Neural progenitor cell (in vitro differentiated cells): ENCODE measurements at regions not wholly inside any gene's neighbourhood (a gene's known extent, or its start where the extent isn't known, plus 50 kb on each side); places are given as distances from the start of the nearest gene placed in this dataset.
A peak's percentile ranks its signal among the peaks of the same experiment; 100 is the strongest.

Experiments
- DNase-seq: peaks from one replicate; pipeline ENCODE4 v3.0.0-alpha.2; 2016; ENCODE audit warnings: low spot score
- H2AFZ ChIP-seq: fragments of 200-600 bp; sonication (generic); replicated peaks from 2 replicates; pipeline ENCODE4 v1.6.1; 2016; ENCODE audit warnings: antibody characterized with exemption
- H3F3A ChIP-seq: fragments of 200-600 bp; sonication (generic); 2 replicates; pipeline ENCODE4 v1.6.1; 2016; ENCODE audit warnings: antibody characterized with exemption, low read depth
- H3K27ac ChIP-seq: fragments of 200-600 bp; sonication (generic); 2 replicates; pipeline ENCODE4 v1.5.1; 2016; ENCODE audit warnings: mild to moderate bottlenecking
- H3K27me3 ChIP-seq: fragments of 200-600 bp; sonication (generic); 2 replicates; pipeline ENCODE4 v1.6.1; 2016; ENCODE audit warnings: mild to moderate bottlenecking, moderate library complexity
- H3K36me3 ChIP-seq: fragments of 200-600 bp; sonication (generic); 2 replicates; pipeline ENCODE4 v1.5.1; 2016
- H3K4me1 ChIP-seq: fragments of 200-600 bp; sonication (generic); 2 replicates; pipeline ENCODE4 v1.6.1; 2016; ENCODE audit warnings: mixed run types
- H3K4me2 ChIP-seq: fragments of 200-600 bp; sonication (generic); 2 replicates; pipeline ENCODE4 v1.6.1; 2016
- H3K4me3 ChIP-seq: fragments of 200-600 bp; sonication (generic); 2 replicates; pipeline ENCODE4 v1.5.1; 2016
- H3K79me2 ChIP-seq: fragments of 200-600 bp; sonication (generic); 2 replicates; pipeline ENCODE4 v1.6.1; 2016; ENCODE audit warnings: low read depth
- H3K9ac ChIP-seq: fragments of 200-600 bp; sonication (generic); 2 replicates; pipeline ENCODE4 v1.6.1; 2016
- H3K9me3 ChIP-seq: fragments of 200-600 bp; sonication (generic); 2 replicates; pipeline ENCODE4 v1.5.1; 2016; ENCODE audit warnings: low read depth
- H4K20me1 ChIP-seq: fragments of 200-600 bp; sonication (generic); 2 replicates; pipeline ENCODE4 v1.6.1; 2016; ENCODE audit warnings: low read depth
- H3K27ac Mint-ChIP-seq: 3 replicates; pipeline ENCODE4 v1.8.0; 2021; ENCODE audit warnings: mixed read lengths
- H3K27me3 Mint-ChIP-seq: 2 replicates; pipeline ENCODE4 v1.8.0; 2022; ENCODE audit warnings: low read depth, mild to moderate bottlenecking, inconsistent platforms, moderate library complexity, mixed read lengths; ENCODE audit not compliant: insufficient read depth
- H3K36me3 Mint-ChIP-seq: 3 replicates; pipeline ENCODE4 v1.8.0; 2021; ENCODE audit warnings: mixed read lengths
- H3K4me1 Mint-ChIP-seq: 3 replicates; pipeline ENCODE4 v1.8.0; 2021; ENCODE audit warnings: mixed read lengths
- H3K4me3 Mint-ChIP-seq: 3 replicates; pipeline ENCODE4 v1.8.0; 2021; ENCODE audit warnings: mild to moderate bottlenecking, moderate library complexity, mixed read lengths
- H3K9me3 Mint-ChIP-seq: 3 replicates; pipeline ENCODE4 v1.8.0; 2020; ENCODE audit warnings: mixed read lengths
- CTCF ChIP-seq: fragments of 200-600 bp; sonication (generic); IDR thresholded peaks from 2 replicates; pipeline ENCODE4 v1.5.1; 2017; ENCODE audit warnings: antibody characterized with exemption, mild to moderate bottlenecking
- EZH2 ChIP-seq: fragments of 200-600 bp; sonication (generic); IDR thresholded peaks from 2 replicates; pipeline ENCODE4 v1.6.1; 2017; ENCODE audit warnings: antibody characterized with exemption, mild to moderate bottlenecking, moderate library complexity
- EZH2phosphoT487 ChIP-seq: fragments of 200-600 bp; sonication (generic); IDR thresholded peaks from 2 replicates; pipeline ENCODE4 v1.6.1; 2017; ENCODE audit warnings: antibody characterized with exemption

DNA sequence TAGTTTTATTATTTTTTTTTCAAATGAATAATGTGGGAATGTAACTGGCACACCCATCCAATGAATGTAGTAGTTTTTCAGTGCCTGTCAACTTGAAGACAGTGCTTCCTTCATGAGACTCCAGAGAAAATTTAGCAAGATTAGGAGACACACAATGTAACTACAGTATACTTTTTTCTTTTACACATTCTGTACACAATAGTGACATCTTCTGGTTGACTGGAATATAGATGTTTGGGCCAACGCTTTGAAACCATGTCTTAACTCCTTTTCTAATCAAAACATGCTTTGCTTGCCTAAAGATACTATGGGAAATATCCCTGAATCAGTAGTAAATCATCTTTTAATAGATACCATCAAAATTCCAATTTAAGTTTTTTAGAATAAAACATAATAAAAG is 229.5 kb upstream of the ZC3H15 start:
- H3K4me3 Mint-ChIP-seq, result no peak overlapping the region
- H3K27ac ChIP-seq, result no peak overlapping the region
- no peak overlapping the region for H3K9ac ChIP-seq
- H3K4me2 ChIP-seq, result no peak overlapping the region
- H3K36me3 Mint-ChIP-seq, result no peaks in the 10 kb centered on the region
- H3K4me1 ChIP-seq, result no peaks in the 10 kb centered on the region
- no peak overlapping the region for H3K27ac Mint-ChIP-seq
- peaks cover 3% of the 10 kb centered on the region for H3K4me1 Mint-ChIP-seq
- no peaks in the 10 kb centered on the region for H3K27me3 Mint-ChIP-seq
- H3K9me3 ChIP-seq, result no peaks in the 10 kb centered on the region
- no peaks in the 10 kb centered on the region for H3K27me3 ChIP-seq
- no peaks in the 10 kb centered on the region for H3F3A ChIP-seq
- H2AFZ ChIP-seq, result no peak overlapping the region
- no peaks in the 10 kb centered on the region for H3K36me3 ChIP-seq
- peak; percentile 66 for TF ChIP-seq CTCF
- no peak for TF ChIP-seq EZH2phosphoT487
- H3K4me3 ChIP-seq, result no peak overlapping the region
- DNase-seq, result peak; percentile 42
- H4K20me1 ChIP-seq, result no peaks in the 10 kb centered on the region
- no peaks in the 10 kb centered on the region for H3K79me2 ChIP-seq
- peaks cover 2% of the 10 kb centered on the region for H3K9me3 Mint-ChIP-seq

- Histone ChIP-seq H3K36me3 (no peaks in the 10 kb centered on the region), H3K4me1 (peaks cover 4% of the 10 kb centered on the region)
Observed at GRCh38 chr2:186263673-186264250, 222.3 kb upstream of the ZC3H15 start.

DNA sequence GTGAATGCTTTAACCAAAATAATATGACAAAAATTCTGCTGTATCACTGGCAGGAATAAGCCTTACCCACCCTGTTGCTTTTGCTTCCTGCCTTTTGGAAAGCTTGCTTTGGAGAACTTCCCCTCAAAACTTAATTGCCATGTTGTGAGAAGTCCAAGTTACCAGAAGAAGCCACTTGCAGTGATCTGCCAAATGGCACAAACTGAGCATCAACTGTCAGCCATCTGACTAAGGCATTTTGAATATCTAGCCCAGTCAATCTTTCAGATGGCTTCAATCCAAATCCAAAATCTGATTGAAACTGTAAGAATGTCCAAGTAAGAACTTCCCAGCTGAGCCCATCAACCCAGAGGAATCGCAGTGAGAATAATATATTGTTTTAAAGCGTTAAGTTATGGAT is 216.5 kb upstream of the ZC3H15 start:
- Histone ChIP-seq H3K4me1 (peaks cover 2% of the 10 kb centered on the region), H2AFZ (no peak overlapping the region), H3K4me2 (no peak overlapping the region), H3K27me3 (no peaks in the 10 kb centered on the region), H3K9me3 (no peaks in the 10 kb centered on the region), H3K4me3 (no peak overlapping the region), H3K9ac (no peak overlapping the region), H3K79me2 (no peaks in the 10 kb centered on the region), H3K36me3 (no peaks in the 10 kb centered on the region), H3K27ac (no peak overlapping the region), H3F3A (no peaks in the 10 kb centered on the region), H4K20me1 (no peaks in the 10 kb centered on the region)
- H3K27me3 Mint-ChIP-seq, result no peaks in the 10 kb centered on the region
- DNase-seq, result no peak
- H3K36me3 Mint-ChIP-seq, result no peaks in the 10 kb centered on the region
- no peak for TF ChIP-seq CTCF
- TF ChIP-seq EZH2, result no peak
- TF ChIP-seq EZH2phosphoT487, result no peak
- no peak overlapping the region for H3K27ac Mint-ChIP-seq
- H3K4me1 Mint-ChIP-seq, result no peaks in the 10 kb centered on the region
- peaks cover 13% of the 10 kb centered on the region for H3K9me3 Mint-ChIP-seq
- no peak overlapping the region for H3K4me3 Mint-ChIP-seq

More at GRCh38 chr2:186263673-186264250, 222.3 kb upstream of the ZC3H15 start:
- no peaks in the 10 kb centered on the region for H3K4me1 Mint-ChIP-seq
- no peak overlapping the region for H3K4me3 ChIP-seq
- H3K27ac Mint-ChIP-seq, result no peak overlapping the region
- no peaks in the 10 kb centered on the region for H3K79me2 ChIP-seq
- H3K9me3 ChIP-seq, result no peaks in the 10 kb centered on the region
- no peak overlapping the region for H3K4me2 ChIP-seq
- H3K9ac ChIP-seq, result no peak overlapping the region
- no peak for TF ChIP-seq EZH2phosphoT487
- no peak for TF ChIP-seq EZH2
- TF ChIP-seq CTCF, result no peak
- no peaks in the 10 kb centered on the region for H3K27me3 ChIP-seq
- H3F3A ChIP-seq, result no peaks in the 10 kb centered on the region
- no peaks in the 10 kb centered on the region for H3K27me3 Mint-ChIP-seq
- no peaks in the 10 kb centered on the region for H3K36me3 Mint-ChIP-seq
- H3K4me3 Mint-ChIP-seq, result no peak overlapping the region
- DNase-seq, result no peak
- no peak overlapping the region for H3K27ac ChIP-seq
- no peak overlapping the region for H2AFZ ChIP-seq
- H3K9me3 Mint-ChIP-seq, result peaks cover 13% of the 10 kb centered on the region
- H4K20me1 ChIP-seq, result no peaks in the 10 kb centered on the region
